ENCODE measurements at regions not wholly inside any gene's neighbourhood (a gene's known extent, or its start where the extent isn't known, plus 50 kb on each side); places are given as distances from the start of the nearest gene placed in this dataset.
A peak's percentile ranks its signal among the peaks of the same experiment; 100 is the strongest.

DNA sequence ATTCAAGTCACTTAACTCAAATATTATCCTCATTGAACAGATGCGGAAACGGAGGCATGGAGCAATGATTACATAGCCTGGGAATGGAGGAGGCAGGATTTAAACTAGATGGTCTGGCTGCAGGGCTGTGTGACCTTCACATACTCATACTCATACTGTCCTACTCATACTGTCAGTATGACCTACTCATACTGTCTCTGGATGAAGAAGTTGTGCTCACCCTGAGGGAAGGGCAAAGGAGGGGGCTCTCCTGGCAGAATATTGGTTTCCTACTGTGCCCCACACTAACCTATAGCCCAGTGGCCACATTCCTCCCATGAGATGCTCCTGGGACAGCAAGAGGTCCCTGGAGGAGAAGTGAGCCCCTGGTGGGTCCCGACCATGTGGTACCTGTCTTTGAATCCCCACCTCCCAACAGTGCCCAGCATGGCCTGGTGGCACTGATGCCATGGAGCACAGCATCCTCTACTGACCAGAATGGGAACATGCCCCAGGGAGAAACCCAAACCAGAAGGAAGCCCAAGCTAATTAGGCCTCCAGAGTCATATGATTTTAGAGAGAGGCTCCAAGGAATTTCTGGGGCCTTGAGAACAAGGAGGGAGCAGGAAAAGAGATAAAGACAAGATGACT lies 197.3 kb upstream of the SDK2 start:
- peak; percentile 31 for TF ChIP-seq CTCF (IDR thresholded peaks at IDR 0.05; ENCODE audit: low read depth, low read length)
- TF ChIP-seq EZH2phosphoT487 (IDR thresholded peaks at IDR 0.05; ENCODE audit: low read depth): no peak

Measured in OCI-LY3 (cell line).